PFSK-1 (cell line): ENCODE measurements at regions not wholly inside any gene's neighbourhood (a gene's known extent, or its start where the extent isn't known, plus 50 kb on each side); places are given as distances from the start of the nearest gene placed in this dataset.

Source experiments
- FOXP2 ChIP-seq: optimal IDR thresholded peaks from 2 replicates; pipeline ENCODE3; 2011; ENCODE audit warnings: borderline replicate concordance, control low read depth, inconsistent platforms; ENCODE audit not compliant: insufficient read depth; ENCODE audit errors: extremely low read length, extremely low read depth
- POLR2AphosphoS5 ChIP-seq: IDR thresholded peaks from 2 replicates; pipeline ENCODE4 v1.6.1; 2012; ENCODE audit warnings: low read depth, mild to moderate bottlenecking, control low read depth, low read length, moderate library complexity
- REST ChIP-seq, 2 experiments: IDR thresholded peaks; 2 replicates each; pipeline versions ENCODE4 v1.6.1 to v1.8.0; 2011 to 2012; ENCODE audit warnings: low read depth in 2 of 2, low read length in 2 of 2, control low read depth in 1 of 2, inconsistent platforms in 1 of 2, mild to moderate bottlenecking in 1 of 2, moderate library complexity in 1 of 2; ENCODE audit not compliant: insufficient read depth in 1 of 2
- SIN3A ChIP-seq: IDR thresholded peaks from 2 replicates; pipeline ENCODE4 v1.6.1; 2012; ENCODE audit warnings: mild to moderate bottlenecking, low read length, moderate library complexity, borderline replicate concordance; ENCODE audit not compliant: insufficient read depth
- TAF1 ChIP-seq: IDR thresholded peaks from 2 replicates; pipeline ENCODE4 v1.6.1; 2012; ENCODE audit warnings: low read length, control low read depth, borderline replicate concordance; ENCODE audit not compliant: insufficient read depth

DNA sequence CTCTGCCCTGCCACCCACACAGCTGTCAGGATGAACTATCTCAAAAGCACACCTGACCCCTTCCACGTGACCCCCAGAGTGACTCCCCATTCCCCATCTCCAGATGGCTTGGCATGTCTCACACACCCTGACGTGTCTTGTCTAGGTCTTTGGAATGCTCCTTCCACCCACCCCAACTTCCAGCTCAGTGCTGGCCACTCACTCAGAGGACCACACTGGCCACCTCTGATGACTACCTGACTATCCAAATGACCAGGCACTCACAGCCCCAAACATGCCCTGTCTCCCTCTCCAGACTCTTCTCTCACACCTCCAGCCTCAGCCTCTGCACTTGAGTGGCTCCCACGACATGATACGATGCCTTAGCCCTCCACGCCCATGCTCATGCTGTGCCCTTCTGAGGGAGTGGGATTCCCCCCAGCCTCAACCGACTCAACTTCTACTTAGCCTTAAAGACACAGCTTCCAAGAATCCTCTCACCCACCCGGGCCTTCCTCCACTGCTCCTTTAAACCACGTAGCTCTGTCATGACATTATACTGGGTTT lies 259.4 kb downstream of the BUD13 start:
- TF ChIP-seq TAF1 (no peak), POLR2AphosphoS5 (no peak), REST (IDR thresholded peaks at IDR 0.05; ENCODE audit: insufficient read depth in 1 of 2, low read depth in 2 of 2, low read length in 2 of 2) (no peak), SIN3A (no peak), FOXP2 (no peak)
